ENCODE measurements at regions not wholly inside any gene's neighbourhood (a gene's known extent, or its start where the extent isn't known, plus 50 kb on each side); places are given as distances from the start of the nearest gene placed in this dataset.
"Not testable (repeated sequence)": the region's sequence is repeated elsewhere in the genome, so short reads cannot be mapped to it uniquely, and the experiment has no call there.

- Histone ChIP-seq H3K36me3 (ENCODE audit: control insufficient read depth, insufficient read depth, low read length) (no peaks in the 10 kb centered on the region), H3K9ac (ENCODE audit: low read length) (no peak overlapping the region), H3K4me1 (ENCODE audit: control insufficient read depth, insufficient read depth, low read length) (no peaks in the 10 kb centered on the region), H3K9me3 (ENCODE audit: control insufficient read depth, insufficient read depth, low read depth, low read length) (no peaks in the 10 kb centered on the region), H3K27ac (ENCODE audit: low read depth, low read length) (no peak overlapping the region), H3K4me3 (ENCODE audit: low read depth, low read length) (no peak overlapping the region), H3K27me3 (ENCODE audit: control insufficient read depth, insufficient read depth, low read length) (no peaks in the 10 kb centered on the region)
Observed at GRCh38 chr11:121904148-121904547, 211.9 kb downstream of the BLID start.

- H3K4me1 ChIP-seq (ENCODE audit: control insufficient read depth, insufficient read depth, low read length): no peaks in the 10 kb centered on the region
Observed at GRCh38 chr11:121901886-121902285, 214.1 kb downstream of the BLID start.

GRCh38 chr11:121901417-121901816, 214.6 kb downstream of the BLID start:
- H3K27me3 ChIP-seq (ENCODE audit: control insufficient read depth, insufficient read depth, low read length); H3K9ac ChIP-seq (ENCODE audit: low read length); H3K9me3 ChIP-seq (ENCODE audit: control insufficient read depth, insufficient read depth, low read depth, low read length); H3K4me3 ChIP-seq (ENCODE audit: low read depth, low read length); H3K27ac ChIP-seq (ENCODE audit: low read depth, low read length); H3K36me3 ChIP-seq (ENCODE audit: control insufficient read depth, insufficient read depth, low read length); H3K4me1 ChIP-seq (ENCODE audit: control insufficient read depth, insufficient read depth, low read length): not testable (repeated sequence)

More at GRCh38 chr11:121901886-121902285, 214.1 kb downstream of the BLID start:
- H3K4me3 ChIP-seq (ENCODE audit: low read depth, low read length): no peak overlapping the region
- no peaks in the 10 kb centered on the region for H3K9me3 ChIP-seq (ENCODE audit: control insufficient read depth, insufficient read depth, low read depth, low read length)
- no peaks in the 10 kb centered on the region for H3K27me3 ChIP-seq (ENCODE audit: control insufficient read depth, insufficient read depth, low read length)
- no peak overlapping the region for H3K27ac ChIP-seq (ENCODE audit: low read depth, low read length)
- H3K36me3 ChIP-seq (ENCODE audit: control insufficient read depth, insufficient read depth, low read length): no peaks in the 10 kb centered on the region
- H3K9ac ChIP-seq (ENCODE audit: low read length): no peak overlapping the region

- Histone ChIP-seq H3K9ac (ENCODE audit: low read length) (no peak overlapping the region), H3K9me3 (ENCODE audit: control insufficient read depth, insufficient read depth, low read depth, low read length) (no peaks in the 10 kb centered on the region), H3K4me1 (ENCODE audit: control insufficient read depth, insufficient read depth, low read length) (no peaks in the 10 kb centered on the region), H3K4me3 (ENCODE audit: low read depth, low read length) (no peak overlapping the region), H3K27me3 (ENCODE audit: control insufficient read depth, insufficient read depth, low read length) (no peaks in the 10 kb centered on the region), H3K27ac (ENCODE audit: low read depth, low read length) (no peak overlapping the region), H3K36me3 (ENCODE audit: control insufficient read depth, insufficient read depth, low read length) (no peaks in the 10 kb centered on the region)
Observed at GRCh38 chr11:121899520-121899919, 216.5 kb downstream of the BLID start.

GRCh38 chr11:121898903-121899302, 217.1 kb downstream of the BLID start:
- Histone ChIP-seq H3K9ac (ENCODE audit: low read length) (no peak overlapping the region), H3K27ac (ENCODE audit: low read depth, low read length) (no peak overlapping the region), H3K27me3 (ENCODE audit: control insufficient read depth, insufficient read depth, low read length) (no peaks in the 10 kb centered on the region), H3K9me3 (ENCODE audit: control insufficient read depth, insufficient read depth, low read depth, low read length) (no peaks in the 10 kb centered on the region), H3K4me1 (ENCODE audit: control insufficient read depth, insufficient read depth, low read length) (no peaks in the 10 kb centered on the region), H3K4me3 (ENCODE audit: low read depth, low read length) (no peak overlapping the region), H3K36me3 (ENCODE audit: control insufficient read depth, insufficient read depth, low read length) (no peaks in the 10 kb centered on the region)

- H3K9me3 ChIP-seq (ENCODE audit: control insufficient read depth, insufficient read depth, low read depth, low read length): no peaks in the 10 kb centered on the region
- no peak overlapping the region for H3K27ac ChIP-seq (ENCODE audit: low read depth, low read length)
- H3K4me1 ChIP-seq (ENCODE audit: control insufficient read depth, insufficient read depth, low read length): peaks cover 16% of the 10 kb centered on the region; the same call in 1 of the 2 replicates
- H3K4me3 ChIP-seq (ENCODE audit: low read depth, low read length): no peak overlapping the region
- H3K36me3 ChIP-seq (ENCODE audit: control insufficient read depth, insufficient read depth, low read length): no peaks in the 10 kb centered on the region
- no peak overlapping the region for H3K9ac ChIP-seq (ENCODE audit: low read length)
- H3K27me3 ChIP-seq (ENCODE audit: control insufficient read depth, insufficient read depth, low read length): no peaks in the 10 kb centered on the region
Observed at GRCh38 chr11:121895919-121896318, 220.1 kb downstream of the BLID start.

- Histone ChIP-seq H3K27me3 (ENCODE audit: control insufficient read depth, insufficient read depth, low read length) (no peaks in the 10 kb centered on the region), H3K9ac (ENCODE audit: low read length) (no peak overlapping the region), H3K9me3 (ENCODE audit: control insufficient read depth, insufficient read depth, low read depth, low read length) (no peaks in the 10 kb centered on the region), H3K4me1 (ENCODE audit: control insufficient read depth, insufficient read depth, low read length) (peaks cover 16% of the 10 kb centered on the region; the same call in 1 of the 2 replicates), H3K36me3 (ENCODE audit: control insufficient read depth, insufficient read depth, low read length) (no peaks in the 10 kb centered on the region), H3K27ac (ENCODE audit: low read depth, low read length) (no peak overlapping the region), H3K4me3 (ENCODE audit: low read depth, low read length) (no peak overlapping the region)
Observed at GRCh38 chr11:121894581-121894980, 221.4 kb downstream of the BLID start.

- H3K9ac ChIP-seq (ENCODE audit: low read length): no peak overlapping the region
- H3K4me1 ChIP-seq (ENCODE audit: control insufficient read depth, insufficient read depth, low read length): peaks cover 16% of the 10 kb centered on the region; the same call in 1 of the 2 replicates
- H3K4me3 ChIP-seq (ENCODE audit: low read depth, low read length): no peak overlapping the region
- H3K27me3 ChIP-seq (ENCODE audit: control insufficient read depth, insufficient read depth, low read length): no peaks in the 10 kb centered on the region
- no peak overlapping the region for H3K27ac ChIP-seq (ENCODE audit: low read depth, low read length)
- H3K36me3 ChIP-seq (ENCODE audit: control insufficient read depth, insufficient read depth, low read length): no peaks in the 10 kb centered on the region
- no peaks in the 10 kb centered on the region for H3K9me3 ChIP-seq (ENCODE audit: control insufficient read depth, insufficient read depth, low read depth, low read length)
Observed at GRCh38 chr11:121892863-121893262, 223.2 kb downstream of the BLID start.

GRCh38 chr11:121892131-121892681, 223.8 kb downstream of the BLID start:
- no peaks in the 10 kb centered on the region for H3K36me3 ChIP-seq (ENCODE audit: control insufficient read depth, insufficient read depth, low read length)

GRCh38 chr11:121890946-121891515, 225.0 kb downstream of the BLID start:
- Histone ChIP-seq H3K27ac (ENCODE audit: low read depth, low read length) (no peak overlapping the region), H3K27me3 (ENCODE audit: control insufficient read depth, insufficient read depth, low read length) (no peaks in the 10 kb centered on the region), H3K9ac (ENCODE audit: low read length) (no peak overlapping the region), H3K9me3 (ENCODE audit: control insufficient read depth, insufficient read depth, low read depth, low read length) (no peaks in the 10 kb centered on the region), H3K4me3 (ENCODE audit: low read depth, low read length) (no peak overlapping the region), H3K36me3 (ENCODE audit: control insufficient read depth, insufficient read depth, low read length) (no peaks in the 10 kb centered on the region), H3K4me1 (ENCODE audit: control insufficient read depth, insufficient read depth, low read length) (peaks cover 16% of the 10 kb centered on the region; the same call in 1 of the 2 replicates)

More at GRCh38 chr11:121892131-121892681, 223.8 kb downstream of the BLID start:
- H3K9ac ChIP-seq (ENCODE audit: low read length): no peak overlapping the region
- H3K4me1 ChIP-seq (ENCODE audit: control insufficient read depth, insufficient read depth, low read length): peaks cover 16% of the 10 kb centered on the region; the same call in 1 of the 2 replicates
- no peak overlapping the region for H3K27ac ChIP-seq (ENCODE audit: low read depth, low read length)
- H3K9me3 ChIP-seq (ENCODE audit: control insufficient read depth, insufficient read depth, low read depth, low read length): no peaks in the 10 kb centered on the region
- no peaks in the 10 kb centered on the region for H3K27me3 ChIP-seq (ENCODE audit: control insufficient read depth, insufficient read depth, low read length)
- H3K4me3 ChIP-seq (ENCODE audit: low read depth, low read length): no peak overlapping the region

- no peaks in the 10 kb centered on the region for H3K27me3 ChIP-seq (ENCODE audit: control insufficient read depth, insufficient read depth, low read length)
- H3K4me1 ChIP-seq (ENCODE audit: control insufficient read depth, insufficient read depth, low read length): peaks cover 16% of the 10 kb centered on the region; the same call in 1 of the 2 replicates
- no peak overlapping the region for H3K27ac ChIP-seq (ENCODE audit: low read depth, low read length)
- no peak overlapping the region for H3K4me3 ChIP-seq (ENCODE audit: low read depth, low read length)
- no peaks in the 10 kb centered on the region for H3K36me3 ChIP-seq (ENCODE audit: control insufficient read depth, insufficient read depth, low read length)
- no peaks in the 10 kb centered on the region for H3K9me3 ChIP-seq (ENCODE audit: control insufficient read depth, insufficient read depth, low read depth, low read length)
- no peak overlapping the region for H3K9ac ChIP-seq (ENCODE audit: low read length)
Observed at GRCh38 chr11:121890377-121890776, 225.6 kb downstream of the BLID start.
